Chondrocyte (in vitro differentiated cells): ENCODE measurements at regions not wholly inside any gene's neighbourhood (a gene's known extent, or its start where the extent isn't known, plus 50 kb on each side); places are given as distances from the start of the nearest gene placed in this dataset.

ENCODE experiments used
- DNase-seq: peaks from one replicate; pipeline ENCODE4 v3.0.0; 2021; ENCODE audit warnings: mixed read lengths, low spot score
- H3K27ac Mint-ChIP-seq: one replicate; pipeline ENCODE4 v1.8.0; 2021; ENCODE audit warnings: mild to moderate bottlenecking, moderate library complexity, mixed read lengths; ENCODE audit not compliant: unreplicated experiment
- H3K27me3 Mint-ChIP-seq: 2 replicates; pipeline ENCODE4 v1.8.0; 2021; ENCODE audit warnings: low read depth, mixed read lengths
- H3K36me3 Mint-ChIP-seq: 2 replicates; pipeline ENCODE4 v1.8.0; 2021; ENCODE audit warnings: low read depth, mixed read lengths
- H3K4me1 Mint-ChIP-seq: 2 replicates; pipeline ENCODE4 v1.8.0; 2021; ENCODE audit warnings: low read depth, mild to moderate bottlenecking, mixed read lengths
- H3K4me3 Mint-ChIP-seq: one replicate; pipeline ENCODE4 v1.8.0; 2021; ENCODE audit warnings: mild to moderate bottlenecking, moderate library complexity, mixed read lengths; ENCODE audit not compliant: unreplicated experiment
- H3K9me3 Mint-ChIP-seq: 2 replicates; pipeline ENCODE4 v1.8.0; 2021; ENCODE audit warnings: low read depth, mixed read lengths
- TF ChIP-seq, protein P1 (sequence below): fragments of 200-600 bp; sonication (generic); IDR thresholded peaks from 2 replicates; pipeline ENCODE4 v1.5.0; 2021; ENCODE audit warnings: antibody characterized with exemption, mild to moderate bottlenecking, moderate library complexity

DNA sequence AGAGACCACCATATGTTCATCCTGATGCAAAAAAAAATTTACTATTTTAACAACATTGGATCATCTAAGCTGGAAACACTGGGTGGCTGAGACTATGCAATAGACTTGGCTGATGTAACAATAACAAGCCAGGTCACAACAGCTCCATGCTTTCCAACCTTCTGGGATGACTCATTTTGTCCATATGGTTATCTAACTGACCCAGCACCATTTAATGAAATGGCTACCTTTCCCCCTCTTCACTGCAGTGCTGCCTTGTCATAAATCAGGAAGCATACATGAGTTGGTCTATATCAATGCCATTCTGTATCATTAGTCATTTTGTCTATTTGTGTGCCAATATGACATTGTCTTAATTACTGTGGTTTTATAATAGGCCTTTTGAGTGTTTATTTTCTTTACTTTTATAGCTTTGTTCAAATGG is 217.6 kb upstream of the KCNJ16 start:
- TF ChIP-seq, protein P1, sequence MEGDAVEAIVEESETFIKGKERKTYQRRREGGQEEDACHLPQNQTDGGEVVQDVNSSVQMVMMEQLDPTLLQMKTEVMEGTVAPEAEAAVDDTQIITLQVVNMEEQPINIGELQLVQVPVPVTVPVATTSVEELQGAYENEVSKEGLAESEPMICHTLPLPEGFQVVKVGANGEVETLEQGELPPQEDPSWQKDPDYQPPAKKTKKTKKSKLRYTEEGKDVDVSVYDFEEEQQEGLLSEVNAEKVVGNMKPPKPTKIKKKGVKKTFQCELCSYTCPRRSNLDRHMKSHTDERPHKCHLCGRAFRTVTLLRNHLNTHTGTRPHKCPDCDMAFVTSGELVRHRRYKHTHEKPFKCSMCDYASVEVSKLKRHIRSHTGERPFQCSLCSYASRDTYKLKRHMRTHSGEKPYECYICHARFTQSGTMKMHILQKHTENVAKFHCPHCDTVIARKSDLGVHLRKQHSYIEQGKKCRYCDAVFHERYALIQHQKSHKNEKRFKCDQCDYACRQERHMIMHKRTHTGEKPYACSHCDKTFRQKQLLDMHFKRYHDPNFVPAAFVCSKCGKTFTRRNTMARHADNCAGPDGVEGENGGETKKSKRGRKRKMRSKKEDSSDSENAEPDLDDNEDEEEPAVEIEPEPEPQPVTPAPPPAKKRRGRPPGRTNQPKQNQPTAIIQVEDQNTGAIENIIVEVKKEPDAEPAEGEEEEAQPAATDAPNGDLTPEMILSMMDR, result no peak
- no peak overlapping the region for H3K27ac Mint-ChIP-seq
- H3K9me3 Mint-ChIP-seq, result peaks cover 25% of the 10 kb centered on the region
- H3K4me3 Mint-ChIP-seq, result no peak overlapping the region
- no peaks in the 10 kb centered on the region for H3K27me3 Mint-ChIP-seq
- DNase-seq, result no peak
- peaks cover 7% of the 10 kb centered on the region for H3K4me1 Mint-ChIP-seq
- H3K36me3 Mint-ChIP-seq, result peaks cover 10% of the 10 kb centered on the region

DNA sequence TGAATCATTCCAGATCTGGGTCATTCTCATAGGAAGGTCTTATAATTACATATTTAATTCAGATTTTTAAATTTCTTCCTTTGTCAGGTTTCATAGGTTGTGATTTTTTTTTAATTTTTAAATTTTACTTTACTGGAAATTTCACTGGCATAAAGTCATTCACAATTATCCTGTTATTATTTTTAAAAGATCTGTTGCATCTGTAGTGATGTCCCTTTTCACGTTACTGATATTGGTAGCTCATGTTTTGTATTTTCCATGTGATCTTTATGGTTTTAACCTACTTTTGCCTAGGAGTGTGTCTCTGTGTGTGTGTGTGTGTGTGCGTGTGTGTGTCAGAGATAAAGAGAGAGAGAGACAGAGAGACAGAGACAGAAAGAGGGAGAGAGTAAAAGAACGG is 216.6 kb upstream of the KCNJ16 start:
- Mint-ChIP-seq H3K27me3 (no peaks in the 10 kb centered on the region), H3K27ac (no peak overlapping the region), H3K9me3 (peaks cover 25% of the 10 kb centered on the region), H3K4me1 (peaks cover 6% of the 10 kb centered on the region), H3K4me3 (no peak overlapping the region), H3K36me3 (peaks cover 10% of the 10 kb centered on the region)
- TF ChIP-seq, protein P1, result no peak
- DNase-seq, result no peak

DNA sequence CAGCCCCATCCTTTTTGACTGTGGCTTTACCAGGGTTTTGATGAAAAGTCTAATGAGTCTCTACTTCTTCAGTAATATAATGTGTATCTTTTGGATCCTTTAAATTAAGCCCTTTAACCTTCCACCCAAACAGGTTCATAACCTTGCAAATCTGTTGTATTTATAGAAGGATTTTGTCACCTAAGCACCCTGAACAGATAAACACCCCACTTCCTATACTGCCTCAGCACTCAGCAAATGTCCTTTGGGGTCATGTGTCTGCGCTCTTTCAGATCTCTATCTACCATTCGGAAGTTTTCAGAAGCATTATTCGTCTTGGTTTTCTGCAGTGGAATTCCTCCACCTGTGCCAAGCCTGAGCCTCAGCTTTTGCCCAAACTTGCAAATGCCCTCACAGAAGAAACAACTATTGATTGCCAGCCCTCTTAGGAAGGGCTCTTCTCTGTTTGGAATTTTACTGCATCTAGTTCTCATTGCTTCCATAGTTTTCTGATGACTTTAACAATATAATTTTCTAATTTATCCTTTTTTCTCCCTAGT is 214.8 kb upstream of the KCNJ16 start:
- TF ChIP-seq, protein P1, result no peak
- H3K4me1 Mint-ChIP-seq, result no peaks in the 10 kb centered on the region

DNA sequence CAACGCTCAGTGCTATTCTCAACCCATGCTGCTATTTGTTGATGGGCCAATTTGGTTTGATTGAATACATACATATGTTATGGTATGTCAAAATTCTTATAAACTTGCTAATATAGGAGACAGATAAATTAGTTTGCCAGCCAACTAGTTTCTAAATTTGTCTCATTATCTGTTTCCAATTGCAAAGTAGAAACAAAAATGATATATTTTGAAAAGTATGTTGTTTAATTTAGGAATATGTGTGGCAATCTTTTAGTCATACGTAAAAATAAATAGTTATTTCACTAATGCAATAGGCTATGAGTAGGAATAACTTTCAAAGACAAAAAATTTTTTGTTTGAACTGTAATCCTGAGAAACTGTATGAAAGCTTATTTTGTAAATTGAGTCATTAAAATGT is 210.6 kb upstream of the KCNJ16 start:
- no peak for DNase-seq
- Mint-ChIP-seq H3K4me3 (no peak overlapping the region), H3K27ac (no peak overlapping the region), H3K36me3 (peaks cover 3% of the 10 kb centered on the region), H3K9me3 (peaks cover 8% of the 10 kb centered on the region), H3K27me3 (no peaks in the 10 kb centered on the region), H3K4me1 (no peaks in the 10 kb centered on the region)
- TF ChIP-seq, protein P1, result no peak

More for the DNA sequence above, 214.8 kb upstream of the KCNJ16 start:
- no peak for DNase-seq
- H3K4me3 Mint-ChIP-seq, result no peak overlapping the region
- no peak overlapping the region for H3K27ac Mint-ChIP-seq
- no peaks in the 10 kb centered on the region for H3K27me3 Mint-ChIP-seq
- H3K36me3 Mint-ChIP-seq, result peaks cover 10% of the 10 kb centered on the region
- peaks cover 25% of the 10 kb centered on the region for H3K9me3 Mint-ChIP-seq

DNA sequence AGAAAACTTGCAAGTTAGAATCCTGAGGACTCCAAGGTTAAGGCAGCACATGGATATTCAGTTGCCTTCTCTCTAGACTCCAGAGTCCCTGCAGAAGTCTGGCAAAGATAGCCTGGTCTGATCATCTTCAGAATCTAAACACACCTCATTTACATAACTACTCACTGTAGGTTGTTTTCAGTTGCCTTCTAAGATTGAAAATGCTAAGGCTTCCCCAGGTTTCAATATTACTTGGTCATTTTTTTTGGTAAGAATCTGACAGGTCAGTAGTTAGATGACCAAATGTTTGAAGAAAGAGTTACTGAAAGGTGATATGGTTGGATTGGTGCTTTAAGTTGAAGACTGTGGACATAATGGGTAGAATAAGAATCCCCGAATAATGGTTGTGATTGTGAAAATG is 205.4 kb upstream of the KCNJ16 start:
- TF ChIP-seq, protein P1, result no peak
- no peak for DNase-seq
- H3K9me3 Mint-ChIP-seq, result no peaks in the 10 kb centered on the region
- peaks cover 2% of the 10 kb centered on the region for H3K36me3 Mint-ChIP-seq
- no peak overlapping the region for H3K27ac Mint-ChIP-seq
- H3K27me3 Mint-ChIP-seq, result no peaks in the 10 kb centered on the region
- no peak overlapping the region for H3K4me3 Mint-ChIP-seq
- peaks cover 23% of the 10 kb centered on the region for H3K4me1 Mint-ChIP-seq
